GM12878 (cell line): ENCODE measurements at regions not wholly inside any gene's neighbourhood (a gene's known extent, or its start where the extent isn't known, plus 50 kb on each side); places are given as distances from the start of the nearest gene placed in this dataset.

Experiments used
- ATAC-seq: fragments of 200-7000 bp; cut with Tn5 transposase; 3 replicates; pipeline ENCODE4 v1.9.1; 2020; ENCODE audit warnings: mild to moderate bottlenecking, moderate library complexity
- BruUV-seq: library from RNA; stranded (reverse); fragments of 400-500 nt; replicated peaks from 2 replicates; lab custom pipeline; 2021; lab: Mats Ljungman, UMichigan
- CTCF ChIA-PET: fragments of 300-600 bp; sonication (Branson Sonifier 250); formaldehyde crosslinking; extraction: SDS; loops from one replicate; lab custom pipeline; 2021; ENCODE audit warnings: inconsistent platforms; lab: Yijun Ruan, JAX
- POLR2A ChIA-PET: fragments of 350-600 bp; formaldehyde crosslinking; extraction: SDS; loops from one replicate; lab custom pipeline; 2021; ENCODE audit warnings: inconsistent platforms; lab: Charles Lee
- RAD21 ChIA-PET: fragments of 300-600 bp; sonication (Branson Sonifier 250); formaldehyde crosslinking; loops from one replicate; lab custom pipeline; 2023; ENCODE audit warnings: antibody characterized with exemption; ENCODE audit not compliant: unreplicated experiment; lab: Charles Lee
- SMC1A ChIA-PET: fragments of 300-600 bp; sonication (Branson Sonifier 250); formaldehyde crosslinking; loops from one replicate; lab custom pipeline; 2023; ENCODE audit not compliant: unreplicated experiment, uncharacterized antibody; lab: Charles Lee
- DNase-seq: peaks from one replicate; pipeline ENCODE4 v3.0.0-alpha.2; 2011; ENCODE audit warnings: low read depth, low spot score
- FAIRE-seq: peaks from 3 replicates; lab custom pipeline; 2011; peaks lifted over from hg19 to GRCh38; lab: Jason Lieb, UNC
- H2AFZ ChIP-seq: 2 replicates; pipeline ENCODE4 v1.6.0; 2011; ENCODE audit warnings: low read depth, low read length, control low read depth; ENCODE audit not compliant: control insufficient read depth
- H3K27ac ChIP-seq: 2 replicates; pipeline ENCODE4 v1.5.1; 2011; ENCODE audit warnings: control low read depth; ENCODE audit not compliant: control insufficient read depth, insufficient read depth
- H3K27me3 ChIP-seq, 2 experiments: replicated peaks in 1 of 2; 2 replicates each; pipeline versions ENCODE4 v1.6.0 to v1.6.1; 2011; ENCODE audit warnings: low read length in 1 of 2; ENCODE audit not compliant: control insufficient read depth in 2 of 2, insufficient read depth in 2 of 2
- H3K36me3 ChIP-seq, 2 experiments: 2 replicates each; pipeline ENCODE4 v1.5.1; 2011; ENCODE audit warnings: low read length in 1 of 2; ENCODE audit not compliant: control insufficient read depth in 2 of 2, insufficient read depth in 2 of 2
- H3K4me1 ChIP-seq: 2 replicates; pipeline ENCODE4 v1.6.1; 2011; ENCODE audit warnings: mild to moderate bottlenecking, low read length, moderate library complexity, mixed read lengths; ENCODE audit not compliant: control insufficient read depth, insufficient read depth
- H3K4me2 ChIP-seq: 2 replicates; pipeline ENCODE4 v1.6.0; 2011; ENCODE audit warnings: control low read depth; ENCODE audit not compliant: control insufficient read depth, insufficient read depth
- H3K4me3 ChIP-seq: fragments of 200-600 bp; sonication (generic); 2 replicates; pipeline ENCODE4 v1.5.1; 2016
- H3K79me2 ChIP-seq: 2 replicates; pipeline ENCODE4 v1.6.0; 2011; ENCODE audit warnings: low read length; ENCODE audit not compliant: control insufficient read depth, insufficient read depth
- H3K9ac ChIP-seq: 2 replicates; pipeline ENCODE4 v1.8.0; 2011; ENCODE audit warnings: low read length, control low read depth, mixed read lengths; ENCODE audit not compliant: control insufficient read depth, insufficient read depth
- H3K9me3 ChIP-seq: replicated peaks from 3 replicates; pipeline ENCODE4 v1.5.1; 2011; ENCODE audit warnings: mild to moderate bottlenecking, low read length; ENCODE audit not compliant: control insufficient read depth, insufficient read depth
- H4K20me1 ChIP-seq: 2 replicates; pipeline ENCODE4 v1.6.0; 2011; ENCODE audit not compliant: control insufficient read depth, insufficient read depth
- ASH2L ChIP-seq: fragments of 300-600, 200-600 bp; sonication (generic); IDR thresholded peaks from 2 replicates; pipeline ENCODE4 v1.6.1; 2017; ENCODE audit warnings: low read depth, mild to moderate bottlenecking, borderline replicate concordance
- BCL11A ChIP-seq: IDR thresholded peaks from 2 replicates; pipeline ENCODE4 v1.6.1; 2011; ENCODE audit warnings: low read depth, low read length
- BHLHE40 ChIP-seq, 2 experiments: fragments of 450-650 bp in 1 of 2; IDR thresholded peaks; 2 replicates each; pipeline ENCODE4 v1.6.1; 2011 to 2017; ENCODE audit warnings: low read depth in 2 of 2, borderline replicate concordance in 1 of 2, improper control_type of control experiment in 1 of 2, low read length in 1 of 2, mild to moderate bottlenecking in 1 of 2
- CBX5 ChIP-seq: sonication (generic); IDR thresholded peaks from 2 replicates; pipeline ENCODE4 v1.6.1; 2016; ENCODE audit warnings: low read depth, moderate library complexity, mild to moderate bottlenecking, inconsistent platforms
- CEBPB ChIP-seq, 2 experiments: fragments of 150-350 bp in 1 of 2; IDR thresholded peaks; 2 replicates each; pipeline ENCODE4 v1.6.1; 2012 to 2014; ENCODE audit warnings: low read depth in 2 of 2, low read length in 2 of 2, borderline replicate concordance in 1 of 2, inconsistent platforms in 1 of 2
- CHD1 ChIP-seq: IDR thresholded peaks from 2 replicates; pipeline ENCODE4 v1.6.1; 2012; ENCODE audit warnings: low read depth, low read length, improper control_type of control experiment
- EZH2 ChIP-seq: IDR thresholded peaks from 2 replicates; pipeline ENCODE4 v1.6.1; 2012; ENCODE audit warnings: low read depth, mild to moderate bottlenecking, control low read depth, inconsistent platforms, low read length, borderline replicate concordance; ENCODE audit not compliant: control insufficient read depth
- KDM1A ChIP-seq: fragments of 200-600 bp; sonication (generic); IDR thresholded peaks from 2 replicates; pipeline ENCODE4 v1.6.1; 2016; ENCODE audit warnings: borderline replicate concordance
- RAD21 ChIP-seq: IDR thresholded peaks from 2 replicates; pipeline ENCODE4 v1.6.1; 2011; ENCODE audit warnings: mild to moderate bottlenecking, low read depth, low read length, moderate library complexity; ENCODE audit not compliant: insufficient read depth
- RB1 ChIP-seq: fragments of 450-650 bp; formaldehyde crosslinking; IDR thresholded peaks from 2 replicates; pipeline ENCODE4 v1.6.1; 2017; ENCODE audit warnings: mild to moderate bottlenecking, borderline replicate concordance
- RELB ChIP-seq: fragments of 450-650 bp; IDR thresholded peaks from 2 replicates; pipeline ENCODE4 v1.6.1; 2017; ENCODE audit warnings: low read depth, mild to moderate bottlenecking, moderate library complexity
- SMAD1 ChIP-seq: fragments of 450-650 bp; IDR thresholded peaks from 2 replicates; pipeline ENCODE4 v1.6.1; 2018; ENCODE audit warnings: mild to moderate bottlenecking, low read depth; ENCODE audit not compliant: partially characterized antibody
- SP1 ChIP-seq: IDR thresholded peaks from one replicate; pipeline ENCODE4 v1.6.1; 2011; ENCODE audit warnings: low read depth, low read length
- SREBF1 ChIP-seq: IDR thresholded peaks from 2 replicates; pipeline ENCODE4 v1.6.1; 2012; ENCODE audit warnings: mild to moderate bottlenecking, low read length
- TBL1XR1 ChIP-seq: IDR thresholded peaks from 2 replicates; pipeline ENCODE4 v1.6.1; 2012; ENCODE audit warnings: low read depth, low read length, improper control_type of control experiment
- ZBTB4 ChIP-seq: fragments of 450-650 bp; formaldehyde crosslinking; IDR thresholded peaks from 2 replicates; pipeline ENCODE4 v1.4.0; 2022; ENCODE audit warnings: mild to moderate bottlenecking, moderate library complexity
- ZNF384 ChIP-seq: IDR thresholded peaks from 2 replicates; pipeline ENCODE4 v1.6.1; 2012; ENCODE audit warnings: low read depth, mild to moderate bottlenecking, low read length, improper control_type of control experiment, borderline replicate concordance
- WGBS: methylation state at CpG from one replicate; pipeline ENCODE4 v1.1.6; 2016; ENCODE audit warnings: low lambda C conversion rate; ENCODE audit not compliant: insufficient replicate concordance, insufficient coverage; ENCODE audit errors: missing lambda C conversion rate; 5-methylcytosine and 5-hydroxymethylcytosine counted together
- in situ Hi-C: fragments of 300-500 bp; cut with MboI; formaldehyde crosslinking; loops from 9 replicates; pipeline ENCODE4 v1.14.3; 2018; ENCODE audit warnings: mixed read lengths
- intact Hi-C: fragments of 100-400 bp; cut with micrococcal nuclease; formaldehyde crosslinking; loops from one replicate; pipeline ENCODE4 v1.14.2; 2022; ENCODE audit not compliant: unreplicated experiment

DNA sequence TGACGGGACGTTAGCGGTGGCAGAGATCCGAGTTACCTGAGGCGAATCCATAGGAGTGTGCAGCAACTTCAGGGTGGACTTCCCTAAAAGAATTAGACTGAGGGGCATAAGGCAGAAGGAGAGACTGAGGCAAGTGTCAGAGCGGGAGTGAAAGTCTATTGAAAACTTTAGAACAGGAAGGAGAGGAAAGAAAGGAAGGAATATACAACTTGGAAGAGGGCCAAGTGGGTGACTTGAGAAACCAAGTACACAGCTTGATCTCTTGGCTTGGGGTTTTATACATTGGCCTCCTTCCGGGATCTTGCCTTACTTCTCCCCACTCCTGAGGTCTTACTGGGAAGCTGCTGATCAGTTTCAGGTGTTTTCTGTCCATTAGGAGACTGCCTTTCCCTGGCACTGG is 84.9 kb downstream of the SNX18 start:
- RAD21 ChIA-PET = no interaction called here
- intact Hi-C loops = no loop called here
- no peak for TF ChIP-seq SMAD1
- TF ChIP-seq BCL11A = no peak
- TF ChIP-seq RB1 = no peak
- no peak for TF ChIP-seq CEBPB (IDR thresholded peaks at IDR 0.05; ENCODE audit: borderline replicate concordance in 1 of 2, low read depth in 2 of 2, low read length in 2 of 2)
- no peak for TF ChIP-seq SREBF1
- no peak for TF ChIP-seq CBX5
- no peak for TF ChIP-seq ASH2L
- no peak for TF ChIP-seq EZH2
- no peak for TF ChIP-seq ZBTB4
- no peak for TF ChIP-seq TBL1XR1
- no peak for TF ChIP-seq CHD1
- TF ChIP-seq ZNF384 = no peak
- TF ChIP-seq SP1 = no peak
- TF ChIP-seq KDM1A = no peak
- TF ChIP-seq BHLHE40 (IDR thresholded peaks at IDR 0.05; ENCODE audit: borderline replicate concordance in 1 of 2, low read depth in 2 of 2, low read length in 1 of 2) = no peak
- no peak for TF ChIP-seq RAD21
- no peak for TF ChIP-seq RELB
- H3K9ac ChIP-seq = no peak overlapping the region
- SMC1A ChIA-PET = no interaction called here
- no peak overlapping the region for H3K4me2 ChIP-seq
- CTCF ChIA-PET = no interaction called here
- H3K27me3 ChIP-seq = no peaks in the 10 kb centered on the region
- BruUV-seq = no TSS peak
- no peak overlapping the region for H3K27ac ChIP-seq
- no peak for DNase-seq
- POLR2A ChIA-PET = no interaction called here
- ATAC-seq = no peak
- no peaks in the 10 kb centered on the region for H4K20me1 ChIP-seq
- H3K9me3 ChIP-seq = no peaks in the 10 kb centered on the region; the same call in 1 of the 3 replicates
- H3K4me3 ChIP-seq = no peak overlapping the region
- FAIRE-seq = no peak
- in situ Hi-C loops = no loop called here
- no peaks in the 10 kb centered on the region for H3K4me1 ChIP-seq
- no peaks in the 10 kb centered on the region for H3K36me3 ChIP-seq
- WGBS = 49% methylated on average over 7 of the region's 7 CpGs
- H3K79me2 ChIP-seq = no peaks in the 10 kb centered on the region
- no peak overlapping the region for H2AFZ ChIP-seq
